ENCODE measurements at regions not wholly inside any gene's neighbourhood (a gene's known extent, or its start where the extent isn't known, plus 50 kb on each side); places are given as distances from the start of the nearest gene placed in this dataset.

DNA sequence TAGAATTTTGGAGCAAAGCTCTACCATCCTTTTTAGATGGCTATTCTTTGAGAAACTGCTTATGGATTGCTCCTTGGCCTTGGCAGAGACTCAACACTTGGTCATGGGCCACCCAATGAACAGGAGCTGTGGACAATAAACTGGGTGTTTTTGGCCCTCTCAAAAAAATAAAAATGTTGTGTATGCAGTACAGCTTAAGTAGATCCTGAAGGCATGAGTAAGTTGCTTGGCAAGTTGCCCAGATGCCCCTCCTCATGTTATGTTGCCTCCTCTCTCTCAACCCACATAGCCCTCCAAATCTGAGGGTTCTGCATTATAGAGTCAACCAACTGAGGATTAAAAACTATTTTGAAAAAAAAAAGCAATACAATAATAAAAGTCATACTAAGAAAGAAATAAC, 124.9 kb downstream of the ATP23 start:
- TF ChIP-seq FOXM1 (IDR thresholded peaks at IDR 0.05; ENCODE audit: low read depth) = no peak
- TF ChIP-seq, protein P1, sequence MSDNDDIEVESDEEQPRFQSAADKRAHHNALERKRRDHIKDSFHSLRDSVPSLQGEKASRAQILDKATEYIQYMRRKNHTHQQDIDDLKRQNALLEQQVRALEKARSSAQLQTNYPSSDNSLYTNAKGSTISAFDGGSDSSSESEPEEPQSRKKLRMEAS (IDR thresholded peaks at IDR 0.05; ENCODE audit: low read depth) = no peak
